ENCODE measurements at regions not wholly inside any gene's neighbourhood (a gene's known extent, or its start where the extent isn't known, plus 50 kb on each side); places are given as distances from the start of the nearest gene placed in this dataset.

- DNase-seq, result no peak
Observed at GRCh38 chr13:106626473-106626872, 58.5 kb upstream of the ARGLU1 start.

DNA sequence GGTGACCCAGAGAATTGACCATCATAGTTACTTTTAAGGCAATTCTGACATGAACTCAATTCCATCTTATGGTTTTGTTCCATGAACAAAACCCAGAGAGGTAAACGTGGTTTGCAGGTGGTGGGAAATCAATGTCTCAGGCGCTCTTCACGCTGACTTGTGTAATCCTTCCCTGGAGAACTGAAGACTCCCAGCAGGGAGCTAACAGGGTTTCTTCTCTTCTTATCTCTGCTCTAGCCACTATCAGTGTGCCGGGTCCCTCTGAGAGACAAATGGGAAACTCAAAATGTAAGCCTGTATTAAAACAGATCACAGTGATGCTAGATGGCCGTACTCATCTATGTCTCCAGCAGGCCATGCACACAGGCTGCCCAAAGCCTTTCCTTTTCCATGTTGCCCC is 57.6 kb upstream of the ARGLU1 start:
- no peak for DNase-seq

DNA sequence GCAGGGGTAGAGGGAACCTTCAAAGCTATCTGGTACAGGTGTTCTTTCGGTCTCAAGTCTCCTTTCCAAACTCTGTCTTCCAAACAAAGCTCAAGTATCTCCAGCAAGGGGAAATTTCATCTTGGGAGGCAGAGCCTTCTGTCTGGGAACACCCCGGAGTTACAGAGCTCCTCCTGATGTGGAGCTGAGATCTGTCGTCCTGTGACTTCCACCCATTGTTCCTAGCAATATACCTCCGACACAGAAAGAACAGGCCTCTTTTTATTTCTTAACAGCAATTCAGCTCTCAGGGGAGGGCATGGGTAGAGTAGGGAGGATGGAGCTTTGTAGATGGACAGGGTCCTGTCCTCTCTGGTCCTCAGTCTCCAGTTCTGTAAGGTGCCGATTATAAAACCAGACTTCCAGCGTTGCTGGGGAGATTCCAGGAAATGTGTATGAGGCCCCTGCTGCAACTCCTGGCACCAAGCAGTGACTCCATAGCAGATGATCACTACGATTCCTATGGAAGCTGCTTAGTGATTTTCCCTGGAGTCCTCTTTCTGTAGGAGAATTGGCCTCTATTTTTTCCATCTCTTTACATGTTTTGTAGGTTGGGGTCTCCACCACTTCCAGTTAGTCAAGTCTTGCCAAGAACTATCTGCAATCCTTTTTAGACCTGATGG is 56.0 kb upstream of the ARGLU1 start:
- no peak for DNase-seq

DNA sequence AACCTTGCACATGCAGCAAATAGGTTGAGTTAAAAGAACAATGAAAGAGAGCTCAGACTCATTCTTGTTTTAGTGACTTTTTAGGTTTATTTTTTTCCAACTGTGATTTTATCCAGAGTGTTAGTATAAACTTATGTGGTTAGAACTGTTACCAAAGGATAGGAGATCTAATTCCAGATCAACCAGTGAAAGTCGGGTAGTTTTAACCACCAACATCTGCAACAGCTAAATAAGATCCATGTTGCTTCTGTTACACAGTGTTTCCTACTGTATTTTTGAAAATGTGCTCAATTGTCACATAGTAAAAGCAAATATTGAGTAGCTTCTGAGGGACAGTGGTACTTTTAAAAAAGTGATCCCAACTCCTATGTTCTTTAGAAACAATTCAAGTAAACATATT is 53.9 kb upstream of the ARGLU1 start:
- no peak for DNase-seq

- DNase-seq, result peak; percentile 5 to 79
Observed at GRCh38 chr13:106619688-106620555, 52.0 kb upstream of the ARGLU1 start.
